Spleen (tissue), 11 donors: ENCODE measurements at regions not wholly inside any gene's neighbourhood (a gene's known extent, or its start where the extent isn't known, plus 50 kb on each side); places are given as distances from the start of the nearest gene placed in this dataset.

Experiments
- DNase-seq: peaks from one replicate; pipeline ENCODE4 v3.0.0-alpha.2; 2020
- H3K27ac ChIP-seq, 8 donors: fragments of 200-600 bp; sonication (generic) in 7 of 8; 1 replicate in 4 of 8; 2 replicates in 4 of 8; pipeline versions ENCODE4 v1.5.0 to v1.8.0; 2016 to 2021; ENCODE audit warnings: inconsistent platforms in 4 of 8, mild to moderate bottlenecking in 4 of 8, moderate library complexity in 1 of 8
- H3K27me3 ChIP-seq, 7 donors: fragments of 200-600 bp; sonication (generic) in 6 of 7; replicated peaks in 1 of 7; 1 replicate in 4 of 7; 2 replicates in 3 of 7; pipeline versions ENCODE4 v1.5.0 to v1.8.0; 2016 to 2021; ENCODE audit warnings: inconsistent platforms in 3 of 7, mild to moderate bottlenecking in 1 of 7
- H3K36me3 ChIP-seq, 6 donors: fragments of 200-600 bp; sonication (generic) in 5 of 6; 1 replicate in 4 of 6; 2 replicates in 2 of 6; pipeline versions ENCODE4 v1.5.0 to v1.8.0; 2016 to 2021; ENCODE audit warnings: inconsistent platforms in 2 of 6
- H3K4me1 ChIP-seq, 6 donors: fragments of 200-600 bp; sonication (generic) in 5 of 6; 1 replicate in 3 of 6; 2 replicates in 3 of 6; pipeline versions ENCODE4 v1.5.0 to v1.8.0; 2016 to 2021; ENCODE audit warnings: inconsistent platforms in 3 of 6
- H3K4me3 ChIP-seq, 8 donors: fragments of 200-600 bp; sonication (generic) in 7 of 8; 1 replicate in 4 of 8; 2 replicates in 4 of 8; pipeline versions ENCODE4 v1.5.0 to v1.8.0; 2016 to 2021; ENCODE audit warnings: inconsistent platforms in 4 of 8, mild to moderate bottlenecking in 4 of 8, moderate library complexity in 2 of 8
- H3K9me3 ChIP-seq, 8 donors: fragments of 200-600 bp; sonication (generic) in 7 of 8; 1 replicate in 4 of 8; 2 replicates in 4 of 8; pipeline versions ENCODE4 v1.5.0 to v1.8.0; 2016 to 2021; ENCODE audit warnings: inconsistent platforms in 4 of 8
- CTCF ChIP-seq, 11 experiments: fragments of 200-600 bp in 7 of 11; fragments of 450-650 bp in 4 of 11; sonication (generic) in 4 of 11; IDR thresholded peaks in 8 of 11; conservative IDR thresholded peaks in 3 of 11; 1 replicate in 7 of 11; 2 replicates in 4 of 11; pipeline versions ENCODE4 v1.4.0 to v1.8.0; 2016 to 2021; ENCODE audit warnings: antibody characterized with exemption in 11 of 11, inconsistent platforms in 4 of 11, mild to moderate bottlenecking in 1 of 11
- POLR2A ChIP-seq, 3 donors: fragments of 450-650 bp; IDR thresholded peaks; one replicate each; pipeline ENCODE4 v1.5.1; 2017; ENCODE audit warnings: antibody characterized with exemption in 3 of 3, mild to moderate bottlenecking in 1 of 3
- POLR2AphosphoS5 ChIP-seq, 3 donors: sonication (generic); formaldehyde crosslinking; IDR thresholded peaks; one replicate each; pipeline ENCODE4 v1.5.1; 2017; ENCODE audit warnings: antibody characterized with exemption in 3 of 3
- WGBS, 5 donors: extraction: QIAGEN DNeasy Blood & Tissue Kit in 3 of 5; methylation state at CpG; one replicate each; pipeline versions ENCODE4 v1.1.5 to v1.1.7; 2013 to 2018; 5-methylcytosine and 5-hydroxymethylcytosine counted together
- intact Hi-C: fragments of 100-400 bp; cut with DNase I; formaldehyde crosslinking; loops from one replicate; pipeline ENCODE4 v1.15.0; 2023; ENCODE audit warnings: low total_unique reads
- donor health status: healthy with polysubstance abuse.
- donor health status: DM: no; HTN: no; CAD: no; lungs with moderate emphysema.
- donor health status: DM: no; HTN: no; CAD: no.
- donor health status: Bipolar disorder and iron deficiency.
- donor health status: healthy.
- donor health status: DM: no; HTN: no; CAD: no.
- donor health status: DM: yes; HTN: yes; CAD: no.

GRCh38 chr15:92336419-92336987 lies 57.2 kb upstream of the ST8SIA2 start:
- no peak overlapping the region for H3K4me3 ChIP-seq
- H3K4me1 ChIP-seq = no peaks in the 10 kb centered on the region
- no peak overlapping the region for H3K27ac ChIP-seq
- 73 to 84% (median 77%) methylated on average over 2 of the region's 2 CpGs for WGBS, 5 donors
- H3K36me3 ChIP-seq = no peaks in the 10 kb centered on the region
- H3K27me3 ChIP-seq = peaks cover 0 to 21% (median 0%) of the 10 kb centered on the region in 7 donors
- no peak for TF ChIP-seq POLR2A (IDR thresholded peaks at IDR 0.05)
- TF ChIP-seq POLR2AphosphoS5 (IDR thresholded peaks at IDR 0.05) = no peak
- no peak for TF ChIP-seq CTCF (IDR thresholded peaks at IDR 0.05 in 8 of 11, conservative IDR thresholded peaks at IDR 0.05 in 3 of 11)
- peaks cover 0 to 11% (median 2%) of the 10 kb centered on the region in 8 donors for H3K9me3 ChIP-seq
- DNase-seq = no peak
- intact Hi-C loops = no loop called here

GRCh38 chr15:92339361-92339760 lies 54.3 kb upstream of the ST8SIA2 start:
- intact Hi-C loops = no loop called here
- H3K27ac ChIP-seq = no peak overlapping the region
- peaks cover 0 to 37% (median 0%) of the 10 kb centered on the region in 7 donors for H3K27me3 ChIP-seq
- TF ChIP-seq POLR2A (IDR thresholded peaks at IDR 0.05) = no peak
- TF ChIP-seq CTCF (IDR thresholded peaks at IDR 0.05 in 8 of 11, conservative IDR thresholded peaks at IDR 0.05 in 3 of 11) = no peak
- TF ChIP-seq POLR2AphosphoS5 (IDR thresholded peaks at IDR 0.05) = no peak
- H3K4me1 ChIP-seq = no peaks in the 10 kb centered on the region
- no peak overlapping the region for H3K4me3 ChIP-seq
- no peaks in the 10 kb centered on the region for H3K9me3 ChIP-seq
- WGBS, 5 donors = 84 to 94% (median 85%) methylated on average over 3 of the region's 3 CpGs
- H3K36me3 ChIP-seq = no peaks in the 10 kb centered on the region
- DNase-seq = no peak
